HL-60/S4 (cell line): ENCODE measurements at regions not wholly inside any gene's neighbourhood (a gene's known extent, or its start where the extent isn't known, plus 50 kb on each side); places are given as distances from the start of the nearest gene placed in this dataset.

ENCODE experiments used
- in situ Hi-C: fragments of 300-500 bp; cut with MboI; formaldehyde crosslinking; loops from 2 replicates; pipeline ENCODE4 v1.14.3; 2022; ENCODE audit warnings: low sequenced_read_pairs

DNA sequence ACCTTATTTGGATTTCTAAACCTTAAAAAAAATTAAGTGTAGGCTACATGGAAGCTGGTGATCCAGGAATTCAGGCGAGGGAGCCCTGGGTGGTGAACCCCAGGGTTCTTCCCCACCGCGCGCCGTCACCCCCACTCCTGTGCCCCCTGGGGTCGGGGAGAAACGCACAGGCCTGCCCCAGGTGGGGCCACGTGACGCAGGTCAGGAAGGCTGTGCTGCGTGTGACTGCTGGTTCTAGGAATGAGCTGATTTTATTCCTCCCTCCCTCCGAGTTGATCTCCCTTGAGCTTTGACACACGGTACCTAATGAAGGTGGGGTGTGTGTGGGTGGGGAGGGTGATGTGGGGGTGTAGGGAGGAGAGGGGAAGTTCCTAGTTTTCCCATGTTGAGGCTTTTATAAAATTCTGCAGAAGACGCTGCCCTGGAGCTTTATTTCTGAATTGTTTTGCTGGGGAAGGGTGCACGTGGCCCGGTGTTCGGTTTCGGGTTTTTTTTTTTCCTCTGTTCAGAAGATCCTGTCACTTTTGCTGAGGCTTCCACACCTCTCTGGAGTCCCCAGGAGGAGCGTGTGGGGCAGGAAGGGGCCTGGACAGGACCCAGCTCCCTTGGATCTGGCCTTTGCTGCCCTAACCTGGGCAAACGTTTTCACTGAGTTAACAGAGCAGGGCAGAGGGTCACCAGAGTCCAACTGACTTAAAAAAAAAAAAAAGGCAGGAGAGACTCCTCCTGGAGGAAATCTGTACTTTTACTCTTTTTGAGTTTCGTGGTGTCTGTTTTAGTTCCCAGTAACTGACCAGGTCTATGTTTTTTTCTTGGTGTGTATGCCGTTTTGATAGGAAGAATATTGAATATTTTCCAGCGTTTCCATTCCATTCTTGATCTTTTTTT, 55.8 kb upstream of the GSE1 start:
- in situ Hi-C loops = no loop called here

DNA sequence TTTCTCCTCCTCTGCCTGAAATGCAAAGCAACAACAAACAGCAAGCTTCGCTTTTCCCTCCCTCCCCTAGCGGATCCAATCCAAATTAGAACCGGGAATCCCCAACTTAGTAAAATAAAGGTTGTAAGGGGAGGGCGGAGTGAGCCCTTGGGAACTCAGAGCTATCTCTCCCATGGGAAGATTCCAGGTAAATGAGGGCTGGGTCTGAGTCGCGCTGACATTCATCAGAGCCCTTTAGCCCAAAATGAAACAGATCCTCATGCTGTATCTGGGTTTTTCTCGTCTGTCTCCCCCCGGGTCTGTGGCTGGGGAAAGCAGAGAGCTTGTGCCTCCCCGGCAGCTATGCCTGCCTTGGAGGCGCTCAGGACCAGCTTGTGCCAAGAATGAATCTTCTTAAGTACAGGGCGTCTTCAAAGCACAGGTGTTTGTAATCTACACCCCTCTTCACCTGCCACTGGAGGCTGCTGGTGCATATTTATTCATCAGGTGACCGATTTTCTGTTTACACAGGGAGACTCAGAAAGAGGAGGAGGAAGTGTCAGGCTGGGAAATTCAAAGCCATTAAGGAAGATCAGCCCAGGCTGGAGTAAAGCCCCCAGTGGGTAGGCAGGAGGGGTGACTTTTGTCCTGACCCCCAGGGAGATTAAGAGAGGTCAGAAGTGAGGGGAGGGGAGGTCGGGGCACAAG, 55.0 kb upstream of the GSE1 start:
- in situ Hi-C loops = no loop called here

DNA sequence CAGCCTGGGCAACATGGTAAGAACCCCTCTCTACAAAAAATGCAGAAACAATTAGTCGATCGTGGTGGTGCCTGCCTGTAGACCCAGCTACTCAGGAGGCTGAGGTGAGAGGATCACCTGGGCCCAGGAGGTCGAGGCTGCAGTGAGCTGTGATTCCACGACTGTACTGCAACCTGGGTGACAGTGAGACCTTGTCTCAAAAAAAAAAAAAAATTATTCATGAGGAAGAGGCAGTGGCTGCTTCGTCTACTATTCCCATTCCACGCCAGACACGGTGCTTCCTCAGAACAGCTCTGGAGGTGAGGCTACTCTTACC, 52.2 kb upstream of the GSE1 start:
- in situ Hi-C loops = no loop called here

DNA sequence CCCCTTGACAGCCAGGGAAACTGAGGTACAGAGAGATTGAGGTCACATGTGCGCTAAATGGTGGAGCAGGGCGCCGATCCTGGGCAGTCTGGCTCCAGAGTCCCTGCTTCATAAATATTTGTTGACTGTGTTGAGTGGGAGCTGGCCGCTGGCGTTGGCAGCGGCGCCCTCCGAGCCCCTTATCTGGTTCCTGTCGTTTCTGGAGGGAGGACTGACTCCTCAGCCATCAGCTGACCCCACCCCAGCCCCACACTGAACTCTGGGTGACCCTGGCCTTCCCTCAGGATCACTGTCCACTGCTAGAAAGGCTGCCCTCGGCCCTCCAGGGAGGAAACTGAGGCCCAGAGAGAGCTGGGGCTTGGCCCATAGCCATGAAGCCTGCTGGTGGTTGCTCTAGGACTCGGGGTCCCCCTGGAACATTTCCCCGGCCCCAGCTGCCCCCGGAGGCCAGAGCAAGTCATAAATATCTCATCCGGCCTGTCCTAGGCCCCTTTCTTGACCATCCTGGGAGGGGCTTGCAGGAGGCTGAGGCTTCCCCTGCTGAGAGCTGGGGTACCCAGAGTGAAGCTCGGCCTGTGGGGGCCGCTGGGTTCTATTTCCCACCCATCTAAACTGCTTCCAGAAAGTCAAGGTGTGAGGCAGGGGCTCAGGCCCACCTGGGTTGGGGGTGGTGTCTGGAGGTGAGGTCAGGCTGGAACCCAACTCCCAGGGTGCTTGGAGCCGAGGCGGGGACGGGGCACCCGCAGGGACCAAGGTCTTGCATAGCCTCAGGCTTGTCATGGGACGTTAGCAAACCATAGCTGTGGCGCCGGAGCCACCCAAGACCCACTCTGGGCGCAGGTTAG, 51.7 kb upstream of the GSE1 start:
- in situ Hi-C loops = no loop called here

DNA sequence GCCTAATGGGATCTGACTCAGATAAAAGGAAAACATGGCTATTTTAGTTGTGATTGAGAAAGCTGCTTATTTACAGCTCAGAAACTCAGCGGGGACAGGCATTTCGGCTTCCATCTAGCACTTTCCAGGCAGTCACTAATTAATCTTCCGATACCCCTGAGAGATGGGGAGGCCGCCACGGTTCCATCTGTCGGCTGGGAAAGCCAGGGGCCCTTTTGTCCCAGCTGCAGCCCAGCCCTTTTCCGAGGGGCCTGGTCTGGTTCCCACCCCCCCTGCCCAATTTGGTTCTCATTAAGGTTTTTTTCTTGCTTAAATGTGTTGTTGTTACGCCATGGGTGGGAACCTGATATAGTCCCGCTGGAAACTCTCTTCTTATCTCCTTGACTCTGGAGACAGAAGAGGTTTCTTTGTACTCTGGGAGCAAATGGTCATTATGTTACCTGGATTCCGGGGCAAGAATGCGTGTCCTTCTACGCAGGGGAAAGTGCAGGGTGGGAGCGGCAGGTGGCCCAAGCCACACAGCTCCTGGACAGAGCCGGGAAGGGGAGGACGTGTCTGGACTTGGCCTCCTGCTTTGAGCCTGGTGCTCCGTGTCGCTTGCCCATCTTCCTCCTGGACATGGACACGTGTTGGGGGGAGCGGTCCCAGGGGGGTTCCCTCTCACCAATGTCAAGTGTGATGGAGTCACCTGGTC, 50.9 kb upstream of the GSE1 start:
- in situ Hi-C loops = no loop called here

DNA sequence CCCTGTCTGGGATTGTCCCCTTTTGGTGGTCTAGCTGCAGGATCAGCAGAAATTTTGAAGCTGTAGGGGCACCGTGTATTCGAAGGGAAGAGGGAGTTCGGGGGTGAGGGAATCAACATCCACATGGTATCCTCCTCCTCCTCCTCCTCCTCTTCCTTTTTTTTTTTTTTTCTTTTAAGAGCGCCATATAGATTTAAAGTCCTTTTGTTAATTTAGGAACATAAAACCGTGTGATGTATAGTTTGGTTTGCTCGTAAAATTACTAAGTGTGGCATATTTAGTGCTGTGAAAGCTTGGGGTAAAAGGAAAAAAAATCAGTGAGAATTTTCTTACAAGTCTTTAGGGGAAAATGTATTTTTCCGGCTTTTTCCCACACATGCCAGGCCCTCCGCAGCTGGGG, 50.1 kb upstream of the GSE1 start:
- in situ Hi-C loops = no loop called here
